AG04450 (cell line): ENCODE measurements at regions not wholly inside any gene's neighbourhood (a gene's known extent, or its start where the extent isn't known, plus 50 kb on each side); places are given as distances from the start of the nearest gene placed in this dataset.

ENCODE experiments used
- CTCF ChIA-PET: fragments of 300-600, 350-600 bp; formaldehyde crosslinking; extraction: SDS; loops from one replicate; lab custom pipeline; 2022; ENCODE audit warnings: antibody characterized with exemption, inconsistent platforms; lab: Charles Lee
- POLR2A ChIA-PET: fragments of 350-600 bp; formaldehyde crosslinking; extraction: SDS; loops from one replicate; lab custom pipeline; 2021; ENCODE audit warnings: antibody characterized with exemption, inconsistent platforms; lab: Yijun Ruan, JAX
- DNase-seq: peaks from one replicate; pipeline ENCODE4 v3.0.0-alpha.2; 2011; ENCODE audit warnings: low read depth, low spot score
- H3K27ac ChIP-seq: one replicate; pipeline ENCODE4 v1.5.1; 2012; ENCODE audit warnings: low read depth, low read length, control low read depth
- H3K27me3 ChIP-seq: one replicate; pipeline ENCODE4 v1.6.0; 2012; ENCODE audit warnings: low read length; ENCODE audit not compliant: control insufficient read depth, insufficient read depth
- H3K4me3 ChIP-seq: 2 replicates; pipeline ENCODE4 v1.5.1; 2011; ENCODE audit warnings: mild to moderate bottlenecking, low read depth, low read length, control low read depth
- H3K9me3 ChIP-seq: 2 replicates; pipeline ENCODE4 v1.5.1; 2012; ENCODE audit warnings: low read length; ENCODE audit not compliant: control insufficient read depth, insufficient read depth
- CTCF ChIP-seq: IDR thresholded peaks from 2 replicates; pipeline ENCODE4 v1.5.1; 2011; ENCODE audit warnings: low read depth, low read length, control low read depth, inconsistent platforms

- no peak overlapping the region for H3K4me3 ChIP-seq
- POLR2A ChIA-PET, result no interaction called here
- CTCF ChIA-PET, result no interaction called here
- H3K27ac ChIP-seq, result no peak overlapping the region
- no peak for TF ChIP-seq CTCF
- H3K27me3 ChIP-seq, result no peaks in the 10 kb centered on the region
- H3K9me3 ChIP-seq, result no peaks in the 10 kb centered on the region
- no peak for DNase-seq
These were observed 426.0 kb downstream of the TYW1 start for GRCh38 chr7:67422601-67423000.

- Histone ChIP-seq H3K27me3 (no peaks in the 10 kb centered on the region), H3K4me3 (no peak overlapping the region), H3K27ac (no peak overlapping the region), H3K9me3 (no peaks in the 10 kb centered on the region)
- no peak for DNase-seq
- no peak for TF ChIP-seq CTCF
- ChIA-PET POLR2A (no interaction called here), CTCF (no interaction called here)
These were observed 426.4 kb downstream of the TYW1 start for GRCh38 chr7:67423065-67423464.

- CTCF ChIA-PET, result no interaction called here
- POLR2A ChIA-PET, result no interaction called here
- H3K4me3 ChIP-seq, result no peak overlapping the region
- no peak for TF ChIP-seq CTCF
- no peak for DNase-seq
- no peaks in the 10 kb centered on the region for H3K9me3 ChIP-seq
- H3K27ac ChIP-seq, result no peak overlapping the region
- no peaks in the 10 kb centered on the region for H3K27me3 ChIP-seq
These were observed 430.0 kb downstream of the TYW1 start for GRCh38 chr7:67426654-67427053.

- Histone ChIP-seq H3K4me3 (no peak overlapping the region), H3K27ac (no peak overlapping the region), H3K9me3 (no peaks in the 10 kb centered on the region), H3K27me3 (no peaks in the 10 kb centered on the region)
- CTCF ChIA-PET, result no interaction called here
- DNase-seq, result no peak
- POLR2A ChIA-PET, result no interaction called here
- no peak for TF ChIP-seq CTCF
These were observed 433.1 kb downstream of the TYW1 start for GRCh38 chr7:67429735-67430134.

GRCh38 chr7:67432536-67433234 lies 436.1 kb downstream of the TYW1 start:
- H3K27me3 ChIP-seq, result no peaks in the 10 kb centered on the region
- ChIA-PET POLR2A (no interaction called here), CTCF (no interaction called here)
- H3K27ac ChIP-seq, result no peak overlapping the region
- DNase-seq, result no peak
- TF ChIP-seq CTCF, result no peak
- H3K4me3 ChIP-seq, result no peak overlapping the region
- no peaks in the 10 kb centered on the region for H3K9me3 ChIP-seq
